GM12891 (cell line): ENCODE measurements at regions not wholly inside any gene's neighbourhood (a gene's known extent, or its start where the extent isn't known, plus 50 kb on each side); places are given as distances from the start of the nearest gene placed in this dataset.

Experiments used
- DNase-seq: peaks from one replicate; pipeline ENCODE4 v3.0.0; 2011; ENCODE audit warnings: low spot score; ENCODE audit not compliant: insufficient read length
- FAIRE-seq: peaks from 2 replicates; lab custom pipeline; 2011; peaks lifted over from hg19 to GRCh38; lab: Jason Lieb, UNC
- PAX5 ChIP-seq: IDR thresholded peaks from 2 replicates; pipeline ENCODE4 v1.6.1; 2011; ENCODE audit warnings: low read length, moderate library complexity, mild to moderate bottlenecking; ENCODE audit not compliant: insufficient read depth, severe bottlenecking
- POLR2A ChIP-seq: IDR thresholded peaks from 2 replicates; pipeline ENCODE4 v1.6.1; 2011; ENCODE audit warnings: low read depth, low read length, control low read depth
- POLR2AphosphoS5 ChIP-seq: IDR thresholded peaks from 2 replicates; pipeline ENCODE4 v1.6.1; 2011; ENCODE audit warnings: low read depth, low read length, control low read depth
- POU2F2 ChIP-seq: IDR thresholded peaks from 2 replicates; pipeline ENCODE4 v1.6.1; 2011; ENCODE audit warnings: low read depth, mild to moderate bottlenecking, control low read depth, low read length, moderate library complexity
- SPI1 ChIP-seq: IDR thresholded peaks from 2 replicates; pipeline ENCODE4 v1.6.1; 2011; ENCODE audit warnings: low read depth, low read length, control low read depth
- TAF1 ChIP-seq: IDR thresholded peaks from 2 replicates; pipeline ENCODE4 v1.6.1; 2011; ENCODE audit warnings: low read depth, low read length, control low read depth

- FAIRE-seq (no peak), DNase-seq (no peak)
- TF ChIP-seq POU2F2 (no peak), POLR2AphosphoS5 (no peak), TAF1 (no peak), SPI1 (no peak), POLR2A (no peak), PAX5 (no peak)
These were observed 866.5 kb upstream of the GHITM start for GRCh38 chr10:83272666-83273434.

DNA sequence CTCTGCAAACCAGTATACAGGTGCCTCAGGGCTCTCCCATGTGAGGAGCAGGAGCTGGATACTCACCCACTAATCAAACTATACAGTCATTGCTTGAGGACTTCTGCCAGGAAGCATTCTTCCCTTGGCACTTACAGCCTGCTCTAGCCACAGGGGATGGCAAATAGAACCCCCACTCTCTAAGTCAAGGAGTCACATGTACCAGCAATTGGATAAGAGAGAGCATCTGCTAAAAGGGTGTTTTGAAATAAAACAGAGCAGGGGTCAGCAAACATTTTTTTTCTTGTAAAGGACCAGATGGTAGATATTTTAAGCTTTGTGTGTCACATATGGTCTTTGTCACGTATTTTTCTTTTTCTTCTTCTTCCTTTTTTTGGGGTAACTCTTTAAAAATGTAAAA lies 865.2 kb upstream of the GHITM start:
- no peak for FAIRE-seq
- no peak for TF ChIP-seq POLR2AphosphoS5
- no peak for TF ChIP-seq SPI1
- TF ChIP-seq PAX5: no peak
- no peak for TF ChIP-seq TAF1
- TF ChIP-seq POLR2A: no peak
- no peak for TF ChIP-seq POU2F2
- DNase-seq: no peak

GRCh38 chr10:83276971-83277370 lies 862.3 kb upstream of the GHITM start:
- no peak for FAIRE-seq
- TF ChIP-seq POU2F2: no peak
- TF ChIP-seq SPI1: no peak
- TF ChIP-seq TAF1: no peak
- TF ChIP-seq PAX5: no peak
- TF ChIP-seq POLR2AphosphoS5: no peak
- no peak for TF ChIP-seq POLR2A

DNA sequence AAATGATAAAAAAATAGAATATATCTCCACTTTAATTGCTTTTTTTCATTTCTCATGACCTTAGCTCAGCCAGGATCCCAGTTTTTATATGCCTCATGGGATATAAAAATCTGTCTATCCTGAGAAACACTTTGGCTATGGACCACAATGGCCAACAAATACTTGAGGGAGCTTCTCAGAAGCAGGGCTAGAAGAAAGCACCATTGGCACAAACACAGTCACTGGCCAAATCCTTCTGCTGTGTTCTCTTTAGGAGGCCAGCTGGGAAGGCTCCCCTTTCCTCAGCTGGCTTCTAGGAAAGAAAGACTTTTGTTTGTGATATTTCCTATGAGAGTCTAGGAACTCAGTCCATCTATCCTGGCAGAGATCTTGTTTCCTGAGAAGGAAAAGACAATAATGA lies 856.2 kb upstream of the GHITM start:
- FAIRE-seq (no peak), DNase-seq (no peak)

More at GRCh38 chr10:83276971-83277370, 862.3 kb upstream of the GHITM start:
- no peak for DNase-seq

DNA sequence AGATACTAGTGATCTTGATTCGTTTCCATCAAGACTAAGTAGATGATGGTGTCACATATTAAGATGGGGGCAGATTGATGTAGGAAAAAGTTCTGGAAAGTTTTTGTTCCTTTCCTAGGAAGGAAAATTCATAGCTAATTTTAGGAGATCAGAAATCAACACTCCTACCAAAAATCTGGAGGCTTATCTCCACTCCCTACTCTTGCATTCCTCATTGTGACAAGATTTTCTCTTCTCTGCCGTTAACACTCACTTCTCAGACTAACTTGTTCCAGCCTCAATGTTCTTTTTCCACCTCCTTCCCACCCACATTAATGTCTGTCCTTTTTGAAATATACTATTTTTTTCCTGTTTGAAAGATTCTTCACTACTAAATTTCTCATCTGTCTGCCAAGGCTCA lies 851.9 kb upstream of the GHITM start:
- TF ChIP-seq PAX5: no peak
- no peak for TF ChIP-seq SPI1
- no peak for TF ChIP-seq TAF1
- no peak for TF ChIP-seq POLR2A
- no peak for TF ChIP-seq POU2F2
- no peak for TF ChIP-seq POLR2AphosphoS5
- DNase-seq: no peak
- FAIRE-seq: no peak

More for the DNA sequence above, 856.2 kb upstream of the GHITM start:
- TF ChIP-seq POU2F2: no peak
- no peak for TF ChIP-seq TAF1
- TF ChIP-seq PAX5: no peak
- no peak for TF ChIP-seq SPI1
- no peak for TF ChIP-seq POLR2AphosphoS5
- TF ChIP-seq POLR2A: no peak

DNA sequence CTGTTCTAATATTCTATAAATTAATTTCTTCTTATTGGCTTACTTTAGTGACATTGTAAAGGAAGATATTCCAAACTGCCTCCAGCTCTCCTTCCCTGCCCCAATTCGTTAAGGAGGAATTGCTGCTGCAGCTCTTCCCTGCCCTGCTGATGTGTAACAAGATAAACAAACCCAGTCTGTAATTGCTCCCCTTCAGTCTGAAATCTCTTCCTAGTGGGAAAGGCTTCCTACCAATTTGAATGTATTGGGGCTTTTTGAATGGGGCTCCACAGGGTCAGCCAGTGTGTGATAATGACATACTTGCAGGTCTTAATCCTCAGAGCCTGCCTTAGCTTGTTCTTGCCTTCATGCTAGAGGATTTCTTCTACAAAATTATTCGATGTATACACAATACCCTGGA lies 849.9 kb upstream of the GHITM start:
- TF ChIP-seq POU2F2: no peak
- TF ChIP-seq POLR2AphosphoS5: no peak
- TF ChIP-seq POLR2A: no peak
- no peak for TF ChIP-seq TAF1
- no peak for TF ChIP-seq SPI1
- FAIRE-seq (no peak), DNase-seq (no peak)

GRCh38 chr10:83289948-83290347 lies 849.4 kb upstream of the GHITM start:
- DNase-seq: no peak
- TF ChIP-seq POLR2AphosphoS5 (no peak), POU2F2 (no peak), POLR2A (no peak), TAF1 (no peak), SPI1 (no peak), PAX5 (no peak)
- FAIRE-seq: no peak

DNA sequence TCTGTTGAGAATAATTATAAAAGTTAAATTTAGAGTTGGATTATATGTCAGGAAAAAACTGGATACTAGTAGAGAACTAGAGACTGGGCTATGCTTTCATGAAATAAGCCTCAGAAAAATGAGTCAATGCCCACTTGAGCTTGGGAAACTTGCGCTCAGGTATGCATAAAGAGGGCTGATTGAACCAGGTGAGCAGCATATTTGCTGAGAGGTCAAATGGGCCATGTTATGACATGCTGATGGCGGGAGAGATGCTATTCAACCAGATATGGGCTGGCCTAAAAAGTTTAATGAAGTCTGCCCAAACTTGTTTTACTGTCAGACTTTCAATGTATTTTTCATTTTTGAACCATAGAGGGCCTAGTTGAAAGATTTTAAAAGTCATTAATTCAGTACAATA lies 837.6 kb upstream of the GHITM start:
- FAIRE-seq: no peak
- TF ChIP-seq TAF1 (no peak), PAX5 (no peak), POLR2AphosphoS5 (no peak), POLR2A (no peak), POU2F2 (no peak), SPI1 (no peak)
- DNase-seq: no peak

GRCh38 chr10:83302623-83303022 lies 836.7 kb upstream of the GHITM start:
- no peak for FAIRE-seq
- no peak for TF ChIP-seq POLR2AphosphoS5
- no peak for TF ChIP-seq POU2F2
- no peak for TF ChIP-seq POLR2A
- no peak for TF ChIP-seq SPI1
- TF ChIP-seq PAX5: no peak
- no peak for TF ChIP-seq TAF1
- no peak for DNase-seq

- no peak for TF ChIP-seq SPI1
- no peak for TF ChIP-seq POLR2A
- no peak for TF ChIP-seq POU2F2
- no peak for TF ChIP-seq POLR2AphosphoS5
- TF ChIP-seq TAF1: no peak
- no peak for TF ChIP-seq PAX5
- DNase-seq: no peak
- FAIRE-seq: no peak
These were observed 828.6 kb upstream of the GHITM start for GRCh38 chr10:83310688-83311087.
